Lower leg skin (tissue), 4 donors: ENCODE measurements at regions not wholly inside any gene's neighbourhood (a gene's known extent, or its start where the extent isn't known, plus 50 kb on each side); places are given as distances from the start of the nearest gene placed in this dataset.

ENCODE experiments used
- DNase-seq, 2 donors: peaks; one replicate each; pipeline ENCODE4 v3.0.0-alpha.2; 2019; ENCODE audit warnings: low spot score in 2 of 2
- H3K4me3 ChIP-seq: fragments of 200-600 bp; sonication (generic); 2 replicates; pipeline ENCODE4 v1.5.1; 2017; ENCODE audit warnings: mild to moderate bottlenecking, low read depth; ENCODE audit not compliant: poor library complexity, severe bottlenecking
- CTCF ChIP-seq, 3 donors: fragments of 450-650 bp; IDR thresholded peaks; one replicate each; pipeline ENCODE4 v1.5.1; 2016; ENCODE audit warnings: antibody characterized with exemption in 3 of 3, mild to moderate bottlenecking in 3 of 3, moderate library complexity in 2 of 3
- POLR2A ChIP-seq, 2 donors: fragments of 450-650 bp; IDR thresholded peaks; one replicate each; pipeline ENCODE4 v1.6.1; 2016 to 2017; ENCODE audit warnings: antibody characterized with exemption in 2 of 2, mild to moderate bottlenecking in 1 of 2, moderate library complexity in 1 of 2
- WGBS, 2 donors: methylation state at CpG; one replicate each; pipeline ENCODE4 v1.1.5; 2018; 5-methylcytosine and 5-hydroxymethylcytosine counted together
- intact Hi-C: fragments of 100-400 bp; cut with DNase I; formaldehyde crosslinking; loops from one replicate; pipeline ENCODE4 v1.15.0; 2023; ENCODE audit warnings: low total_unique reads

DNA sequence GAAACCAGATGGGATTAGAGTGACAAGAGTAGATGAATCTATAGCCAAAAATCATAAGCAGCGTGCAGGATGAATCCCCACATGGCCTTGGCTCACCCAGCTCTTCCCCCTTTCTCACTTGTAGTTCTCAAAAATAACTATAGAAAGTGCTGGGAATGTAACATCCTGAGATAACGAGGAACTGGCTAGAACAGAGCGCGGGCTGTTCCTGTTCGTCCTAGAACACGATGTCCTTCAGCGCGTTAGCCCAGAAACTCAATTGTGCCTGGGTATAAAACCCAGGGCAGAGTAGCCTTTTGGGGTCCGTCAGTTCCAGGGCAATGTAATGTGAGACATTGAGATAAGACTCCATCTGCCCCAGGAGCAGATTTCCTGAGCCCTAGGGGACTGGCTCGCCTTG lies 326.2 kb downstream of the TSHZ3 start:
- intact Hi-C loops, result no loop called here
- no peak for DNase-seq
- WGBS, 2 donors, result 67% methylated on average over 10 of the region's 10 CpGs
- TF ChIP-seq CTCF (IDR thresholded peaks at IDR 0.05) (no peak), POLR2A (IDR thresholded peaks at IDR 0.05) (no peak)
- H3K4me3 ChIP-seq, result no peak overlapping the region

DNA sequence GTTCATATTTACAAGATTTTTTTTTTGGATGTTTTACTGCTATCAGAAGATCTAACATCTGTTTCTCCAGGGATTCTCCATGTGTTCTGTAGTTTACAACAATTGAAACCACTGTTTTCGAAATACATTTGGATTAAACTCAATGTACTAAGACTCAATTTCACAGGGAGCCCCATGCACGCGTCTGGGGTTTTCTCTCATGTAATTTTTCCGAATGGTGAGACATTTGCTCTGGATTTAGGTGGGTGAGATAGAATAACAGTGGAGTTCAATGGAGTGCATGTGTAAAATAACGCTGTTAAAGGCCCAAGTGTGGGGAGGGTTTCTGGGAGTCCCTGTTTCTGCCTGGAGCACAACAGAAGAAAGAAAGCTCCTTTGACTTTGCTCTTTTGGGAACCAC lies 330.3 kb downstream of the TSHZ3 start:
- no peak overlapping the region for H3K4me3 ChIP-seq
- DNase-seq, result no peak
- TF ChIP-seq CTCF (IDR thresholded peaks at IDR 0.05) (no peak), POLR2A (IDR thresholded peaks at IDR 0.05) (no peak)
- intact Hi-C loops, result no loop called here
- 73 to 75% methylated on average over 5 of the region's 5 CpGs for WGBS, 2 donors

GRCh38 chr19:31015778-31016177 lies 333.5 kb downstream of the TSHZ3 start:
- H3K4me3 ChIP-seq, result no peak overlapping the region
- intact Hi-C loops, result no loop called here
- TF ChIP-seq POLR2A (IDR thresholded peaks at IDR 0.05) (no peak), CTCF (IDR thresholded peaks at IDR 0.05) (no peak)
- 77 to 83% methylated on average over 4 of the region's 4 CpGs for WGBS, 2 donors
- no peak for DNase-seq

GRCh38 chr19:31014668-31015067 lies 334.6 kb downstream of the TSHZ3 start:
- H3K4me3 ChIP-seq, result no peak overlapping the region
- intact Hi-C loops, result no loop called here
- DNase-seq, result no peak
- TF ChIP-seq POLR2A (IDR thresholded peaks at IDR 0.05) (no peak), CTCF (IDR thresholded peaks at IDR 0.05) (no peak)

GRCh38 chr19:31013384-31014020 lies 335.7 kb downstream of the TSHZ3 start:
- no peak for TF ChIP-seq POLR2A (IDR thresholded peaks at IDR 0.05)
- TF ChIP-seq CTCF (IDR thresholded peaks at IDR 0.05), result no peak
- WGBS, 2 donors, result 55 to 56% methylated on average over 5 of the region's 5 CpGs
- no peak overlapping the region for H3K4me3 ChIP-seq
- intact Hi-C loops, result no loop called here
- no peak for DNase-seq
